GM19035 (cell line): ENCODE measurements at regions not wholly inside any gene's neighbourhood (a gene's known extent, or its start where the extent isn't known, plus 50 kb on each side); places are given as distances from the start of the nearest gene placed in this dataset.
"Not testable (repeated sequence)": the region's sequence is repeated elsewhere in the genome, so short reads cannot be mapped to it uniquely, and the experiment has no call there.

Source experiments
- ATAC-seq: cut with Tn5 transposase; IDR thresholded peaks from one replicate; pipeline ENCODE4 v1.9.1; 2021; ENCODE audit not compliant: unreplicated experiment

- no peak for ATAC-seq
Observed at GRCh38 chr9:31744589-31744988, 639.9 kb upstream of the ACO1 start.

- no peak for ATAC-seq
Observed at GRCh38 chr9:31745468-31745867, 639.0 kb upstream of the ACO1 start.

- no peak for ATAC-seq
Observed at GRCh38 chr9:31745886-31746285, 638.6 kb upstream of the ACO1 start.

GRCh38 chr9:31753756-31754155 is 630.7 kb upstream of the ACO1 start:
- no peak for ATAC-seq

GRCh38 chr9:31759703-31760102 is 624.7 kb upstream of the ACO1 start:
- ATAC-seq: no peak

GRCh38 chr9:31774021-31774420 is 610.4 kb upstream of the ACO1 start:
- ATAC-seq: not testable (repeated sequence)

- no peak for ATAC-seq
Observed at GRCh38 chr9:31774571-31774970, 609.9 kb upstream of the ACO1 start.

GRCh38 chr9:31776471-31776870 is 608.0 kb upstream of the ACO1 start:
- ATAC-seq: no peak

- ATAC-seq: no peak
Observed at GRCh38 chr9:31783491-31783890, 601.0 kb upstream of the ACO1 start.

GRCh38 chr9:31790720-31791119 is 593.7 kb upstream of the ACO1 start:
- no peak for ATAC-seq

- ATAC-seq: no peak
Observed at GRCh38 chr9:31799953-31800609, 584.4 kb upstream of the ACO1 start.

- no peak for ATAC-seq
Observed at GRCh38 chr9:31807574-31808256, 576.7 kb upstream of the ACO1 start.

GRCh38 chr9:31808766-31809165 is 575.7 kb upstream of the ACO1 start:
- ATAC-seq: no peak

- no peak for ATAC-seq
Observed at GRCh38 chr9:31820426-31820825, 564.0 kb upstream of the ACO1 start.

- ATAC-seq: no peak
Observed at GRCh38 chr9:31821583-31821982, 562.9 kb upstream of the ACO1 start.

- ATAC-seq: no peak
Observed at GRCh38 chr9:31823365-31823764, 561.1 kb upstream of the ACO1 start.

GRCh38 chr9:31824860-31825259 is 559.6 kb upstream of the ACO1 start:
- no peak for ATAC-seq

GRCh38 chr9:31837211-31837610 is 547.2 kb upstream of the ACO1 start:
- ATAC-seq: no peak

GRCh38 chr9:31839273-31839672 is 545.2 kb upstream of the ACO1 start:
- ATAC-seq: no peak

GRCh38 chr9:31840702-31841101 is 543.7 kb upstream of the ACO1 start:
- no peak for ATAC-seq

GRCh38 chr9:31847963-31848362 is 536.5 kb upstream of the ACO1 start:
- ATAC-seq: no peak

- ATAC-seq: no peak
Observed at GRCh38 chr9:31848505-31849285, 535.7 kb upstream of the ACO1 start.
